DMS79 (cell line): ENCODE measurements at regions not wholly inside any gene's neighbourhood (a gene's known extent, or its start where the extent isn't known, plus 50 kb on each side); places are given as distances from the start of the nearest gene placed in this dataset.
A peak's percentile ranks its signal among the peaks of the same experiment; 100 is the strongest.

Experiments used
- DNase-seq: peaks from one replicate; lab custom pipeline; 2025; lab: John Stamatoyannopoulos, UW

DNA sequence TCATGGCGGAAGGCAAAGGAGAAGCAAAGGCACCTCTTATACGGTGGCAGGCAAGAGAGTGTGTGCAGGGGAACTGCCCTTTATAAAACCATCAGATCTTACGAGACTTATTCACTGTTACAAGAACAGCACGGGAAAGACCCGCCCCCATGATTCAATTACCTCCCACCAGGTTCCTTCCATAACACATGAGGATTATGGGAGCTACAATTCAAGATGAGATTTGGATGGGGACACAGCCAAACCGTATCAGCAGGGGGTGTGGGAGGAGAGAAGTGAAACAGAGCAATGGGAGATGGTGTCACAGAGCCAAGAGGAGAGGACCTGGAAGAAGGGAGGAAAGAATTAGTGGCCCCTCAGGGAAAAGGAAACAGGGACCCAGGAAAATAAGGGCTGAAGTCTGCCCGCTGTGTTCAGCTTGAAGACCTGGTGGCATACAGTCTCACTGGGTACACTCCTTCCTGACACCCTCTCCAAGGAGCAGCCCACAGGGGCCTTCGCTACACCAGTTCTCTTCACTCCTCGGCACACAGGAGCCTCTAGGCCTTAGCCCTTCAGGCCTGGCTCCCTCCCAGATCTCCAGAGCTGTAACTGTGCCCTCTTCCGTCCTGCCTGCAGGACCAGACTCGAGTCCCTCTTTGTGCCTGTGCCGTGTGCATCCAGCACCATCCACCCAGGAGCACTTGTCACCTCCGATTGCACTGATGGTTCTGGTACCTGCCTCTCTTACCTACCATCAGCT is 262.1 kb downstream of the EIPR1 start:
- DNase-seq, result no peak

DNA sequence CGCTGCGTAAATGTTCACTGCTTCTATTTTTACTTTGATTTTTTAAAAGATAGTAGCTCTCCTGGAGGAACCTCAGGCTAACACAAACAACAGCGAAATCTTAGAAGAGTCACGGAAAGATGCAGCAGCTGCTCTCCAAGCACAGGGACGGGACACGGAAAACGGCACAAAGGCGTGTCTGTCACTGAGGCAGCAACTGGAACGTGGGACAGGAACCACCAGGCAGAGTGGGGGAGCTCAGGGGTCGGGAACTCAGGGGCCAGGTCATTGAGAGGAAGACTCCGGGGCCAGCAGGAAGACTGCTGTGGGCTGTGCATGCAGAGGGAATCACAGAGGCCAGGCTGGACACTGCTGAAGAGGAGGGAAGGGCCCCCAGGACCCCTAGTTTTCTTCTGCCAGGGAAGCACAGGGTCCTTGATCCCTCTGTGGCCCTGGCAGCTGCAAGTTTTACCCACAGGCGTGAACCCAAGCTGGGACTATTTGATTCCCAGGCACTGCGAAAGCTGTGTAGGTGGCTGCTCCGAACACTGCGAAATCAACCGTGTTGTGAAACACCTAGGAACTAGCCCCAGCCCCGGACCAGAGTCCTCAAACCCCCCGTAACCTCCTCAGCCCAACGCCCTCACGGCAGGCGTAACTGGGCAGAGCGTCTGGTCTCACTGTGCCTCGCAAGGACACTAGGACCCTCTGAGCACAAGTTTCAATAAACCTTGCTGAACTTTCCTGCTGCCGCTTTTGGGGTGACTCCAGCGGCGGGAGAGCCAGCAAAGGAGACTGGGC is 263.0 kb downstream of the EIPR1 start:
- DNase-seq, result no peak

DNA sequence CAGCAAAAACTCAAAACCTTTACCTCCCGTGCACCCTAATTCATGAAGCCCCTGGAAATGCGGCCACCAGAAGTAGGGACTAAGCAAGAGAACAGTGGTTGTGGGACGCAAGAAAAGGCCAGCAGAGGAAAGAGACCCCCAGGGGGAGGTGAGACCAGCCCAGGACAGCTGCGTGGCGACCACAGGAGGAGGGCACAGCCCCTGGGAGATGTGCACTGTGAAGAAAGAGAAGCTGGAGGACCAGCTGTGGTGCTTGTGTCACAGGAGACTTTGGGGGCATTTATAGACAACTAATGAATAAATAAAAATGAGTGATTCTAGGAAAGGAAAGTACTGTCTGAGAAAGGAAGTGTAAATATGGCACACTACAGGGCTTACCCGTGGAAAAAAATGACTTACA is 263.8 kb downstream of the EIPR1 start:
- DNase-seq, result no peak

DNA sequence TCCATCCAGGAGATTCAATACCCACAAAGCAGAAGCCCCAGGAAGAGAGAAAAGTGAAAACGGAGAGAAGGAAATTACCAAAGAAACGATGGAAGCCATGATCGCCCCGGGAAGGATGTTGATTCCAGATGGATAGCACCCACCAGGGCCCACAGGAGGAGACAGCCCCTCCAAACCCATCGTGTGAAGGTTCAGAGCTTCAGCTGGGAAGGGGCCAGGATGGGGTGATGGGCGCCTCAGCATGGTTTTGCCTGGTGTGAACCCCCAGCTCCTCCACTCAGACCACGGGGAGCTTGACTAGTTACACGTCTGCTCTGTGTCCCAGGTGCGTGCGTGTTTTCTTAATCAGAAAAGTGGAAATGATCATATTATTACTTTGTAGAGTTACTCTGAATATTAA is 264.5 kb downstream of the EIPR1 start:
- no peak for DNase-seq

DNA sequence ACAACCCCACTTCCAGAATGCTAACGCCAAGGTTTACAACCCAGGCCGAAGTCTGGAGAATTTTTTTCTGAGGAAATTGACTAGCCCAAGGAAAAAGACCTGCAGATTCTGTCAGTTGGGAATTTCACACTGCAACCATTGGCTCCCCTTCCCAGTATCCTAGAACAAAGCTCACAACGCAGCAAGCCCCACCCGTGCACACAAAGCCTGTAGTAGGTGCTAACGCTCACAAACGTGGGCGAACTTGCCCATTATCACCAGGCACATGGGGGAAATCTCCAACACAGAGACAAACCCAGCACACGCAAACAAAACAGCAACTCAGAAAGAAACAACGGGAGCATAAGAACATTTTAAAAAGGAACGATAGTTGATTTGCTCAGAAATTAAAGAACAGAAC is 265.1 kb downstream of the EIPR1 start:
- DNase-seq, result no peak

DNA sequence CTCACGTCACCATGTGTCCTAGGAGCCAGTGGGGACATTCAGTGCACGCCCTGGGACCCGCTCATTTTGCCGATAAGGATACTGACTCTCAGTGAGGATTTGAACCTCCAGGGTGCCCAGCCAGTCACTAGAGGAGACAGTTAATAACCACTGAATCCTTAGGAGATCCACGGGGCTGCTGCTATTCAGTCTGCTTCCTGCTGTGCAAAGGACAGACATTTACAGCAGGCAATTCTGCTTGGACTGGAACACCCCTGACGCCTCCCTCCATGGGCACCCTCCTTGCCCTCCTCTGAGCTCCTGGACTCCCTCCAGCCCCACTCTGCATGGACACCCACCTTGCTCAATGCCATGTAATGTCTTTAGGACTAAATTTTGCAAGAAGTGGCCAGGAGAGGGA is 265.5 kb downstream of the EIPR1 start:
- DNase-seq, result no peak

DNA sequence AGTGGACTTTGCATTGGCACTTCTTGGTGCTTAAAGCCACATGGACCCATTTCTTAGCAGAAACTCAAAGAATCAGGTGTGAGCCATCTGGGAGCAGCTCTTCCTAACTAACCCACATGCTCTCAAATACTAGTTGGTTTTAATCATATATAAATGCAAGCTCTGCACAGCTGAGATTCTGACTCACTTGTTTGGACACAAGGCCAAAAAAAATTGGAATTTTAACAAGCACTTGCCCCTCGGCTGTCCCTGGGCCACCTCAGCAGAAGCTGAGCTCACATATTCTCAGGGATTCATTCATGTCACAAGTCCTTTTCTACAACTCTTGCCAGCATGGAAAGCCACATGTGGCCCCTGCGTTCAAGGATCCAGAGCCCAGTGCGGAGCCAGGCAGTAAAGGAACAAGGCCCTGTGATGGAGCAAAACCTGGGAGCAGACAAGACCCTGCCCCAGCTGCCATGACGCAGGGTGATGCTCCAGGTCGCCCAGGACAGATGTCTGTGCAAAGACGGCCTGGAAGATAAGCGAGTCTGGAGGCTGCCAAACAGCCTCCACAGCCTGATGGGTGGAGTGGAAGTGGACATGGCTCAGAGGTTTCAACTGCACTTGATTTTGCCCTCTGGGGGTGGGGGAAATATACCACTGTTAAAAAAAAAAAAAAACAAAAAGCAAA is 266.5 kb downstream of the EIPR1 start:
- no peak for DNase-seq

DNA sequence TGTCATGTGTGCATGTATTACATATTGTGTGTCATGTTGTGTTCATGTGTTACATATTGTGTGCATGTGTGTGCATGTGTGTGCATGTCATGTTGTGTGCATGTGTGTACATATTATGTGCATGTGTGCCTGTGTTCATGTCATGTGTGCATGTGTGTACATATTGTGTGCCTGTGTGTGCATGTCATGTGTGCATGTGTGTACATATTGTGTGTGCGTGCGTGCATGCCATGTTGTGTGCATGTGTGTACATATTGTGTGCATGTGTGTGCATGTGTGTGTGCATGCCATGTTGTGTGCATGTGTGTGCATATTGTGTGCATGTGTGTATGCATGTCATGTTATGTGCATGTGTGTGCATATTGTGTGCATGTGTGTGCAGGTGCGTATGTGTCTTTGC is 267.1 kb downstream of the EIPR1 start:
- no peak for DNase-seq

DNA sequence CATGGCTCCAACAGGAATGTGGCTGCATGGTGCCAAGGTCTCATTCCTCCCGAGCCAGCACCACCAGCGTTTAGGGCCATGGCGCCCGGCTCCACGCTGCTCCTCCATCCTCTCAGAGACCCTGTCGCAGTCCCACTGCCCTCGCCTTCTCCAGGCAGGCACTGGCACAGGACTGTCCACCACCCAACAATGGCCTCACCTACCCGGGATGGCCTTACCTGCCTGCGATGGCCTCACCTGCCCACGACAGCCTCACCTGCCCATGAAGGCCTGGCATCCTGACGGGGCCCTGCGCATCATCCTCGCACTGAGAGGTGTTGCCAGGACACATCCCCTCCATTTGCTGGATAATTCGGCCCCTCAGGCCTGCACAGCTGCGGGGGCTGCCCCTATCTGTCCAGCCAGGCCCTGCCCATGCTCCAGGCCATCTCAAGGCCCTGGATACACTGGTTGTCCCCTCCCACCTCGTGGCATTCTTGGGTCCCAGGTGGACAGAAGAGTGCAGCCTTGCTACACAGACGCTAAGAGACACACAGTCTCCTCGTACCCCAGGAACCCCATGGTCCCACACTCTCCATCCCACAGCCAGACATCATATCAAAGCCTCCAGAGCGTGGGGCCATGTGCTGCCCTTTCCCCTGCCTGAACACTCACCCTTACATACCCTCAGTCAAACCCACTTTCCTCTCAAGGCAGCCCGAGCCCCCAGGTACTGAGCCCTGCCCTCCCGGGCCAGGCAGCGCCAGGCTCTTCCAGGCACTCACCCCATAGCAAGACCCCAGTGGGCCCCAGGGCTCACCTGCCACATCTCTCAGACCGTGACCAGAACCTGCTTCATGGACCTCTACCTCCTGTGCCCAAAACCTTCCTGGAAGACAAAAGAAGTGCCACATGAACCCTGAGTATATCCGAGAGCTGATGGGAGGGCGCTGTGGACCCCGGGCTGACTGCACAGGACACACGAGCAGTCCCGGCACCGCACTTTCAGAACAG is 268.6 kb downstream of the EIPR1 start:
- no peak for DNase-seq

DNA sequence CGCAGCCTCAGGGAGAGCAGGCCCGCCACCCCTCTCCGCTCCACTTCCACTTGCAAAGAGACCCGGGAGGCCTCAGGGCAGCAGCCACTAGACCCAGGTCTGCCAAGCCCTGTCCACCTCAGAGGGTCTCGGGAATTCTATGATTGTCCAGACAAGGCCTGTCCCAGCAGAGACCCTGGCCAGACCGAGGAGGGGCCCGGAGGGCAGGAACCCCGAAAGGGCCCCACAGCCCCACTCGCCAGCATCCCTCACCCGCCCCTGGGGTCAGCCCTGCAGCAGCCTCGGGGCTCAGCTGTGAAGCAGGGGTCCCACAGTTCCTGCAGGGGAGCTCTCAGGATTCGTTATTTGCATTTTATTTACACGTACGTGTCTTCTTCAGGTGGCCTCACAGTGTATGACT is 269.5 kb downstream of the EIPR1 start:
- DNase-seq, result no peak

DNA sequence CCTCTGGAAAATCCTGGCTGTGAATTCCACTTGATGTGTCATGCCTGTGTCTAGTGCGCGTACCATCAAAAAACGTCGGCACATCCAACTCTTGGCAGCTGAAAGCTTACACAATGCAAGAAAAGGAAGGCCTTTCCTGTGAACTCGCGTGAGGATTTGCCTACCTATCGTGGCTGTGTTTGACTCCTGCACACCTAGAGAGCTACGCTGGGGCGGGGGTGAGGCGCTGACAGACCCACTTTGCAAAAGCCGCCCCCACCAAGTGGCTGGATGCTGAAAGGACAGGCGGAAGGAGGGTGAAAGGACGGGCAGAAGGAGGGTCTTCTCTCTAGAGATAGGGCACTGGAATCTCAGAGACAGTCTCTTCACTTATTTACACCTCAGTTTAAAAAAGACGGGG is 270.1 kb downstream of the EIPR1 start:
- no peak for DNase-seq

DNA sequence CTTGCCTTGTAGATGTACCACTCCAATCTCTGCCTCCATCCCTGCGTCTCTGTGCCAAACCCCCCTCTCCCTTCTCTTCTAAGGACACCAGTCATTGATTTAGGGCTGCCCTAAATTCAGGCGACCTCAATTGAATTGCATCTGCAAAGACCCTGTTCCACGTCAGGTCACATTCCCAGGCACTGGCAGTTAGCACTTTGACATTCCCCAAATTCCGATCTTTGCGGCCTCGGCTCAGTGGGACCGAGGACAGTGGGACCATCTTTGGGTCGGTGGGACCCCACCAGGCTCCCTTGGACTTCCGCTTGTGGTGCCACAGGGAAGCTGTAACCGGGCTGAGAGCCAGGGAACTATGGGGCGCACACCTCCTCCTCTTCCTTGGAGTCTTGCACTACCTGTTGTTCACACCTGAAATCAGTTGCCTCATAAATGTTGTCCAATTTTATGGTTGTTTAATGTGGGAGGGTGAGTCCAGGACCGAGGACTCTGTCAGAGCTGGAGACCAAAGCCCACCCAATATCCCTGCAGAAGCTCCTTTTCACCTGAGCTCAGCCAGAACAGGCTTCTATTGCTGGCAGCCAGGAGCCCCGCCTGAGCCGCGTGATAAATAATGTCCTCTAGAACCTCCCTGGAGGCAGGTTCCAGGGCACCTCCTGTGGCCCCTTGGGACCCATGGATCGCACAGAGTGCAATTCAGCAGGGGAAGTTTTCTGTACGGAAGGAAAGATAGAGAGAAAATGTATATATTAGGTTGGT is 271.6 kb downstream of the EIPR1 start:
- no peak for DNase-seq

DNA sequence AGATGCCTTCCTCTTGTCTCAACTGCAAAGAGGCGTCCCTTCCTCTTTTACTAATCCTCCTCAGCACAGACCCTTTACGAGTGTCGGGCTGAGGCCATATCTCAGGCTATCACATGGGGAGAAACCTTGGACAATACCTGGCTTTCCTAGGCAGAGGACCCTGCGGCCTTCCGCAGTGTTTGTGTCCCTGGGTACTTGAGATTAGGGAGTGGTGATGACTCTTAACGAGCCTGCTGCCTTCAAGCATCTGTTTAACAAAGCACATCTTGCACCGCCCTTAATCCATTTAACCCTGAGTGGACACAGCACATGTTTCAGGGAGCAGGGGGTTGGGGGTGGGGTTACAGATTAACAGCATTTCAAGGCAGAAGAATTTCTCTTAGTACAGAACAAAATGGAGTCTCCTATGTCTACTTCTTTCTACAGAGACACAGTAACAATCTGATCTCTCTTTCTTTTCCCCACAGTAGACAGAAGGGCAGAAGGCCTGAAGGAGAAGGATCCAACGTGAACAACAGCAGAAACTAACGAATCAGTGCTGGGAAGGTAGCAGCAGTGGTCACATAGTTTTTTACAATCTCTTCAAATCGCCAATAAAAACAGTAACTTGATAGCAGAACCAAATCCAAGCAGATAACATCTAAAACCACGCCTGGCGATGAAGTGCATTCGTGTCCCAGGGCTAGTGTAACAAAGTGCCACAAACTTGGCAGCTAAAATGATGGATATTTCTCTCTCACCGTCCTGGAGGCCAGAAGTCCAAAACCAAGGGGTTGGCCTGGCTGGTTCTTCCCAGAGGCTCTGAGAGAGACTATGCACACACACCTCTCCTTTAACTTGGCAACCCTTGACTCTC is 272.4 kb downstream of the EIPR1 start:
- DNase-seq, result peak; percentile 78

DNA sequence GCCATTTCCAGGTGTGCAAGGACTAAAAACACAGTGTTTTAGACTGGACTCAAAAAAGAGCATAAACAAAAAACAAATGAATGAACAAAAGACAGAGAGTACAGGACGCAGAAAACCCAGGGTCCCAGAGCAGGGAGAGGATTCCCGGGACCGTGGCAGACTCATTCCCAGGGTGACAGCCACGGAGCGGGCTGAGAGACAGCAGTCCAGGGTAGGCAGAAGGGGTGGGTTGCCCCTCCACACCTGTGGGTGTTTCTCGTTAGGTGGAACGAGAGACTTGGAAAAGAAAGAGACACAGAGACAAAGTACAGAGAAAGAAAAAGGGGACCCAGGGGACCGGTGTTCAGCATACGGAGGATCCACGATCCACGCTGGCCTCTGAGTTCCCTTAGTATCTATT is 273.4 kb downstream of the EIPR1 start:
- DNase-seq, result no peak

DNA sequence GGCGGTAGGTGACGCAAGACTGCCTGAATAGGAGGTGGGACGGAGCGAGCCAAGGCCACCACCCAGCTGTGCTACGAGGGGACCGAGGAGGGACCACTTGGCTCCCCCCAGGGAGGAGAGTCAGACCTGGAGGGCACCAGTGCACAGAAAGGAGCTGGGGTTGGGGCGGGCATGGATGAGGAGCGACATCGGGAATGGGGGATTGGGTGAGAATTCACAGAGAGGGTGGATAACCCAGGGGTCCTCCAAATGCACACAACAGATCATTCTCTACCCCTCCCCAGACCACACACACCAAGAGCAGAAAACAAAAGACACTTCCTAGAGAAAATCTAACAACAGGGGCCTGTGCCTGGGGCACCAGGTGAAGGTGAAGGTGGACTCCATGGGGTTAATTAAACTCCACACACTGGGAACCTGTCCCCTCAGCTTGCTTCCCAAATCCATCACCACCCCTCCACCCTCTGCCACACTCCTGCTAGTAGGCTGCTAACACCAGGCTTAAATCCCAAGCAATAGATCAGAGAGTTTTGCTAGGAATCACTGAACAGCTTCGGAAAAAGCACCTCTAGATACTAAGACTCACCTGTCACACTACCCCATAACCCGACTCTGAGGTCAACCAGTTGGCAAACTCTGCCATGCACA is 274.6 kb downstream of the EIPR1 start:
- no peak for DNase-seq

DNA sequence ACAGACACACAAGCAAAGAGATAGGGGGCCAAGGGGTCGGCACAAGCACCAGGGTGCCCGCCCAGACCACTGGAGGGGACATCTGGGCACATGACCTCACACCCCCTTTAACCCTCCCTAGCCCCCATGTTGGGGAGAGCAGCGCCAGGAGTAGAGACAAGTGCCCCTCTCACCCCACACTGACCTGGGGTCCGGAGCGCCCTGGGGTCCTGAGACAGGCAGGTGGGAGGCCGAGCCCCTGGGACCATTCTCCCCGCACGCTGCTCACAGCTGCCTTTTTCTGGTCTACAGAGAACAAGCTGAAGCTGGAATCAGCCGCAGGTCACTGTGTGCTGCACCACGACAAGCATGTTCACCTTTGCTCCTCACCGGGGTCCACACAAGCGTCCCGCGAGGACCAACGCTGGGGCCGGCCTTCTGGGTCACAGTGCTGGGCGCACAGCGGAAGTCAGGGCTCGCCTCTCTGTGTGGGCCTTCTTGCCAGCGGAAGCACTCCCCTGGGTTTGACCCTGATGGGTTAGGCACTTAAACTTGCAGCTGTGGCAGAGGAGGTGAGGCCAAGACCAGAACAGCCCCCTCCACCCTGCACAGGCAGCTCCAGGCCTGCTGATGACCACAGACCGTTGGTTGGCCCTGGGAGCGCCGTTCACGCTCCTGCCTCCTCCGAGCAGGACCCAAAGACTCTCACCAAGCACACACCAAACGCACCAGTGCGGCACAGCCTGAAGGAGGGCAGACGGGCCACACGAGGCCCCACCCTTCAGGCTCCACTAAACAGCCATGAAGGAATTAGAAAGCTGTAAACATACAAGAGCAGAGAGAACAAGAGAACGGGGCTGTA is 275.3 kb downstream of the EIPR1 start:
- no peak for DNase-seq

DNA sequence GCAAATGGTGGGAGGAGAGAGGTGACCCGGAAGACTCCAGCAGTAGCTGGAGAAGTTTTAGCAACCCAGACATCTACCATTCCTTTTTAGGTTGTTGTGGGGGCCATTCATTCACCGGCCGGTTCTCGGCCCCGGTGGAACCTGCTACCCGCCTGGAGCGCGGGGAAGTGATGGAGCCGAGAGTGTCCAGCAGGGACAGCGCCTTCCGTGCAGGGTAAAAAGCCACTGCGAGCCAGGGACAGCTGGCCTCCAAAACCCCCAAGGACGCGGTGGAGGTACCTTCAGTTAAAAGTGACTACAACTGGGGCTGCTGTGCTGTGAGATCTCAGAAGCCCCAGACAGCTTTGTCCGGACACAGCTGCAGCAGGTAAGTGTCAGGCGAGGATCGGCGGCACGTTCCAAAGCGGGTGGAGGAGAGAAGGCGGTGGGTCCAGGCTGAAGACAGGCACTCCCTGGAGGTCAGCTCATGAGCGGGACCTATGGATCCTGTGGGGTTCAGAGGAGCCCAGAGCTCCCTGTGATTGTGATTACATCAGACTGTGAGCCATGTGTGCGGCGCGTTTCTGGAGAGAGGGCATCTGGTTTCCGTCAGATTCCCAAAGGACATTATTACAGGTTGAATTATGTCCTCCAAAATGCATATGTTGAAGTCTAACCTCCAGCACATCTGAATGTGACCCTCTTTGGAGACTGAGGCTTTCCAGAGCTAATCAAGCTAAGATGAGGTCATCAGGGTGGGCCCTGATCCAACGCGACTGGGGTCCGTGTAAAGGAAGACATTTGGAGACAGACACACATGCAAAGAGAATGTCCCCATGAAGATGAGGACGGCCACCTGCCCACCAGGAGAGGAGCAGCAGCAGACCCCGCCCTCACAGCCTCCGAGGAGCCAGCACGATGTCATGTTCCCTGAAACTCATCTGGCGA is 276.3 kb downstream of the EIPR1 start:
- no peak for DNase-seq

DNA sequence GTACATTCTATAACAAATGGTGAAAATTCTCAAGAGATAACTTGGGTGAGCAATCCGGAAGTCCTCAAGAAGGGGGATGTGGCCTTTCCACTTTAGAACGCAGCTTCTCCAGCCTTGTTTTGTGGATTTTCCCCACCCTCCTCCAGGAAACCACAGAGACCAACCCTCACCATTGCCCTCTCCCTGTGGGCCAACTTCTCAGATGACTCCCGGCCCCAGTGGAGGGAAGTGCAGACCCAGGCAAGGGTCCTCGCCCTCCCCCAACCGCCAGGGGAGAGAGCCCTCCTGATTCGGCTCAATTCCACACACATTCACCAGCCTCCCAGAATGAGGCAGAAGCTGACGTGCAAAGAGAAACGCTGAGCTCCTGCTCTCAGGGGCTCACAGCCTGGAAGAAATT is 277.2 kb downstream of the EIPR1 start:
- no peak for DNase-seq
